Activated CD8-positive, alpha-beta memory T cell treated with anti-CD3 and anti-CD28 coated beads, Interleukin-2, amount 50 U/mL, for 48 hours (primary cell): ENCODE measurements at regions not wholly inside any gene's neighbourhood (a gene's known extent, or its start where the extent isn't known, plus 50 kb on each side); places are given as distances from the start of the nearest gene placed in this dataset.

Source experiments
- DNase-seq: peaks from one replicate; pipeline ENCODE4 v3.0.0-alpha.2; 2020

- no peak for DNase-seq
These were observed 254.6 kb upstream of the KIRREL3 start for GRCh38 chr11:127255209-127255608.

- DNase-seq: no peak
These were observed 251.8 kb upstream of the KIRREL3 start for GRCh38 chr11:127252321-127252720.

GRCh38 chr11:127249576-127249975 is 249.0 kb upstream of the KIRREL3 start:
- DNase-seq: no peak

- DNase-seq: no peak
These were observed 247.9 kb upstream of the KIRREL3 start for GRCh38 chr11:127248476-127248875.

GRCh38 chr11:127247261-127247851 is 246.8 kb upstream of the KIRREL3 start:
- no peak for DNase-seq

- DNase-seq: no peak
These were observed 242.1 kb upstream of the KIRREL3 start for GRCh38 chr11:127242676-127243075.

GRCh38 chr11:127238321-127238720 is 237.8 kb upstream of the KIRREL3 start:
- DNase-seq: no peak

- DNase-seq: no peak
These were observed 236.2 kb upstream of the KIRREL3 start for GRCh38 chr11:127236776-127237175.

- no peak for DNase-seq
These were observed 233.4 kb upstream of the KIRREL3 start for GRCh38 chr11:127233998-127234397.

- DNase-seq: no peak
These were observed 229.8 kb upstream of the KIRREL3 start for GRCh38 chr11:127230392-127230791.

GRCh38 chr11:127226949-127227348 is 226.4 kb upstream of the KIRREL3 start:
- DNase-seq: no peak

GRCh38 chr11:127226380-127226779 is 225.8 kb upstream of the KIRREL3 start:
- DNase-seq: no peak

- no peak for DNase-seq
These were observed 225.0 kb upstream of the KIRREL3 start for GRCh38 chr11:127225619-127226018.

GRCh38 chr11:127224276-127224675 is 223.7 kb upstream of the KIRREL3 start:
- no peak for DNase-seq

- DNase-seq: no peak
These were observed 223.1 kb upstream of the KIRREL3 start for GRCh38 chr11:127223633-127224032.

- DNase-seq: no peak
These were observed 222.5 kb upstream of the KIRREL3 start for GRCh38 chr11:127223026-127223425.

- no peak for DNase-seq
These were observed 219.1 kb upstream of the KIRREL3 start for GRCh38 chr11:127219704-127220103.

GRCh38 chr11:127218275-127218608 is 217.7 kb upstream of the KIRREL3 start:
- no peak for DNase-seq

GRCh38 chr11:127217452-127218274 is 217.1 kb upstream of the KIRREL3 start:
- no peak for DNase-seq

GRCh38 chr11:127205688-127206217 is 205.2 kb upstream of the KIRREL3 start:
- no peak for DNase-seq

GRCh38 chr11:127203490-127203889 is 202.9 kb upstream of the KIRREL3 start:
- no peak for DNase-seq

- DNase-seq: no peak
These were observed 201.5 kb upstream of the KIRREL3 start for GRCh38 chr11:127202105-127202504.

- DNase-seq: no peak
These were observed 198.8 kb upstream of the KIRREL3 start for GRCh38 chr11:127199306-127199801.

GRCh38 chr11:127195501-127196120 is 195.0 kb upstream of the KIRREL3 start:
- DNase-seq: no peak
